ENCODE measurements at regions not wholly inside any gene's neighbourhood (a gene's known extent, or its start where the extent isn't known, plus 50 kb on each side); places are given as distances from the start of the nearest gene placed in this dataset.
"Not testable (repeated sequence)": the region's sequence is repeated elsewhere in the genome, so short reads cannot be mapped to it uniquely, and the experiment has no call there.

- DNase-seq, result not testable (repeated sequence)
These were observed 473.3 kb upstream of the NPAP1 start for GRCh38 chr15:24202297-24202696.

GRCh38 chr15:24211742-24212476 is 463.7 kb upstream of the NPAP1 start:
- DNase-seq, result not testable (repeated sequence)

DNA sequence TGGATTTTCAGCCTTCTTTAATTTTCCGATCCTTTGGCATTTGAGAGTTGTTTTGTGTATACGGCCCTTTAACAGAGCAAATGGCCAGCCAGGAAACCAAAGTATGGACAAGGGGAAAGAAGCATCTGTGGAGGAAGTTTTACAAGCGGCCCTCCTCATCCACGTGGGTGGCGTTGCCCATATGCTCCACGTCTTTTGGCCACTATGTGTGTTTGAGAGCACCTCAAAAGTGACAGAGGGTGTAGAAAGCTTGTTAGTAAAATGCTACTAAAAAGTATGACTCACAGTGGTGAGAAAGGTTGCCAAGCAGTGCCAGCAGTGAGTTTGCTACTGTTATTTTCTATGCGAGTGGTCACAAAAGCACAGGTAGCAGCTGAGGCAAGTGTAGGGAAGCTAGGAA is 451.8 kb upstream of the NPAP1 start:
- DNase-seq, result no peak

DNA sequence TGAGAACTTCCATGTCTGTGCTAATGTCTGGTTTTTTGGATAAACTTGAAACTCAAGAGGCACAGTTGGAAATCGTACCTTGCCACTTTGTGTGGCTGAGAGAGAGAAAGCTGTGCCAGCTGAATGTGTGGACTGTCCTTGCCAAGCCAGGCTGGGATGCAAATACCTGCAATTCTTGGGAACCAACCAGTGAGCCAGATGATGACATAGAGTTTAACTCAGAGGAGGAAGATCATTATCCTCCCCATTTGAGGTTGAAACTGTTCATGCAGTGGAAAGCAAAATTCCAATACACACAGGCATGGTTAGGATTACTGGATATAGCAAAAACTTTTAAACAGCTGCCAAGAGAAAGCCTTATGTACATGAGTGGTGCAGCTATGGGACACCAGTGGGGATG is 451.4 kb upstream of the NPAP1 start:
- DNase-seq, result no peak

GRCh38 chr15:24228922-24229321 is 446.7 kb upstream of the NPAP1 start:
- DNase-seq, result not testable (repeated sequence)

DNA sequence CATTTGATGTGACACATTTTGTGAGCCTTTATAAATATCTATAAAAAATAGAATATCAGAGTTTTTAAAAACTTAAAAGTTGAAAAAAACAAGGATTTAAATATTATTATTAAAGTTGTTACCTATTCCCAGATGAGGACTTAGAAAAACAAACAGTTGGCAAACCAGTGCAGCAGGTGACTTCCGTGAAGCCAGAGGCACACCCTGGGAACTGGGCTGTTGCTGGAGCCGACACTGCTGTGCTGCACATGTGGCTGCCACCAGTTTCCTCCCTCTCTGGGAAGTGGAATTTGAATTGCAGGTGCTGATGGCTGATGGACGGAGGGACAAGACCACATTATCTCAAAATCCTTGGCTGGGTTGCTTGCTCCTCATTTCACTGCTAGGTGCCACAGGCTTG is 442.4 kb upstream of the NPAP1 start:
- DNase-seq, result not testable (repeated sequence)

GRCh38 chr15:24240580-24240979 is 435.0 kb upstream of the NPAP1 start:
- DNase-seq, result not testable (repeated sequence)

DNA sequence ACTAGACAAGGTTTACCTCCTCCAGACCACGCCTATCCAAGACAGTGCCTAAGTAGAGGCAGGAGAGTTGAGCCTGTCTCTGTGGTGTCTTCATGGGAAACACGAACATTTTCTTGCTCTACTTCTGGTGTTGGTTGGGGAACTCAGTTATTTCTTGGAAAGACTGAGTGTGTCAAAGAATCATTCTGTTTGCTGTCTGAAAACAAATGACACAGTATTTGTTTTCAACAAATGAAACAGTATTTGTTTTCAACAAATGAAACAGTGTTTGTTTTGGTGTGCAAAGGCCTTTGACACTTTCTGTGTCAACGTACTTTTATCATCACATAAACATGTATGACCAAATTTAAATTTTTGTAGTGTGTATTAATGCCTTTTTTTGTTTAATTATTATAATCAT is 416.5 kb upstream of the NPAP1 start:
- DNase-seq, result not testable (repeated sequence)

- not testable (repeated sequence) for DNase-seq
These were observed 415.2 kb upstream of the NPAP1 start for GRCh38 chr15:24260407-24260806.

- DNase-seq, result not testable (repeated sequence)
These were observed 414.7 kb upstream of the NPAP1 start for GRCh38 chr15:24260854-24261253.

DNA sequence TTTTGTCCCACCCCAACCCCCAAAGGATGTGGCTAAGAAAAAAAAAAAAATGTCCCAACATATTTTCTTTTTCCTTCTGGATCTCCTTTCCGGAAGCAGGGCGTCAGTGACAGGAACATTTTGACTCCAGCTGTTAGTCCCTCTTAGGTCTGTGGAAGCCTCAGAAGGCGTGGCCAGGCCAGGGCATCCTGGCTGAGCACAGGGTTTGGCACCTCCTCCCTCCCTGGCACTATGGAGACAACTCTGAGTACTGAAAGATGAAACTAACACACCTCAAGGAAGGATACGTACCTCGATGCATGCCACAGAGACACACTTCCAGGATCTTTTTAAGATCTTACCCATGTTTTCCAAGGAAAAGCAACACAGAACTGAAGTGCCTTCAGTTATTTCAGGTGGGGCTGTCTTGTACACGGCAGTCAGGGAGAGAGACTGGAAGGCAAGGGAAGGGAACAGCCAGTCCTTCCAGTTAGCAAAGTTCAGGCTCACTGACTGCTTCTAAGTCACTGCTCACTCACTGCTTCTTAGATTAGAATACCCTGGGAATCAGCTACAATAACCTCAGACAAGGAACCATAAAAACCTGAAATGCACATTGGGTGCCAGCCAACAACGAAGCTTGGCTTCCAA is 406.9 kb upstream of the NPAP1 start:
- DNase-seq, result not testable (repeated sequence)

GRCh38 chr15:24269166-24269571 is 406.4 kb upstream of the NPAP1 start:
- no peak for DNase-seq

DNA sequence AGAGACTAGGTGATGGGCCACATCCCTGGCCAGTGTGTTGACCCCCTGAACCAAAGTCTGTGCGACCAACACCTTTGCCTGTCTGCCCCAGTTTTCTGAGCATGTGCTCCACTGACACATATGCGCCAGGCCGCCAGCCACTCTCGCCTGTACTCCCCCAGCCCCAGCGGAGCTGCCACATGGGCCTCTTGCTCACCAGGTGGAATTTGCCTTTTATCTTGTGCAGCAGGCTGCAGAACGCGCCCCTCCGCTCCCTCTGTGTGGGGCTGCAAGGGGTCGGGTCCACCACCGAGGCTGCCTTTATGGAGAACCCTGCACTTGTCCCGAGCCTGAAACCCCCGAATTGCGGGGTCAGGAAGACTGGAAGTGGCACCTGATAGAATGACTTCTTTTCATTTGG is 405.7 kb upstream of the NPAP1 start:
- no peak for DNase-seq

- DNase-seq, result not testable (repeated sequence)
These were observed 403.9 kb upstream of the NPAP1 start for GRCh38 chr15:24271496-24272244.

- DNase-seq, result no peak
These were observed 382.7 kb upstream of the NPAP1 start for GRCh38 chr15:24292837-24293236.

DNA sequence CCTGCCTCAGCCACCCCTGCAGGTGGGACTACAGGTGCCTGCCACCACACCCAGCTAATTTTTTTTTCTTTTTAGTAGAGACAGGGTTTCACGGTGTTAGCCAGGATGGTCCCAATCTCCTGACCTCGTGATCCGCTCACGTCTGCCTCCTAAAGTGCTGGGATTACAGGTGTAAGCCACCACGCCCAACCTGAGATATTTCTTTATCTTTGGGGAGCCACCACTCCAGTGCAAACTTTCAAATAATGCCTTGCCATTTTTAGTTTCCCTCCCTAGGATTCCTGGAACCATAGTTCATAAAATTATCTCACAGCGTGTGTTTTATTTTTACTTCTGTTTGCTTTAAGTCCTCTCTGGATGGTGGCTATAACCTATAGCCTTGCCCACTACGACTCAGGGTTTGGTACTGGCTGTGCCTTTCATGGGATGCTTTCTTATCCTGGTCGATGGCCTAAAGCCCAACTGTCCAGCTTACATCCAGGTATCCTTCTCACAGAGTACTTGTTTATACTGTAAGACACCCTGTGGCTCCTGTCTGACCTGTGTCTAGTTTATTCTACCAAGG is 374.7 kb upstream of the NPAP1 start:
- DNase-seq, result not testable (repeated sequence)

DNA sequence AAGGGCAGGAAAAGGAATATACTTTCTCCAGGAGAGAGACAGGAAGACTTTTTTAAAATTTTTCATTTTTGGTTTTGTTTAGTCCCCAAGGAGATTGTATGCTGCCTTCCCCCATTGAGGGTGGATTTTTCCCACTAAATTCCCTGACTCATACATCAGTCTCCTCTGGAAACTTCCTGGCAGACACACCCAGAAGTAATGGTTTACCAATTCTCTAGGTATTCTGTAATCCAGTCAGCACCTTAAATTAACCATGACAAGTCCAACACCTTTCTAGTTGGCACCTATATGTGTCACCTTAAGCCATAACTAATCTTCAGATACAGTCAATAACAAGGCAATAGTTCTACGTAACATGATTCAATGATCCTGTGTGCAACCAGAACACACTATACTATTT is 373.6 kb upstream of the NPAP1 start:
- DNase-seq, result not testable (repeated sequence)

DNA sequence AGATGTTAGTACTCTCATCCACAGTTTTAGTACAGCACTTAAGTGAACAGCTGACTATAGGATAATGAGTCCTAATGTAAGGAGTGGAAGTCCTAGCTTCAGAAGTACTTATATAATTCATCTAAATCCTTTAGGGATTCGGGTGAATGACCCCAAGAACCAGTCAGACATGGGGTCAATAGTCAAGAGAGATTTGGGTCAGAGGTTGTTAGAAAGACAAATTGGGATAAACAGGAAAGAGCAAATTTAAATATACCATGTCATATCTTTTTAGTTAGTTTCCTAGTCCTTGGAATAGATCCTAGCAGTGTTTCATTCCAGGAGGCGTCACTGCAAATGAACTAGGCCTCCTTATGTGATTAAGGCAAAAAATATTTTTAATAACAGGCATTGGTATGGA is 370.8 kb upstream of the NPAP1 start:
- not testable (repeated sequence) for DNase-seq

DNA sequence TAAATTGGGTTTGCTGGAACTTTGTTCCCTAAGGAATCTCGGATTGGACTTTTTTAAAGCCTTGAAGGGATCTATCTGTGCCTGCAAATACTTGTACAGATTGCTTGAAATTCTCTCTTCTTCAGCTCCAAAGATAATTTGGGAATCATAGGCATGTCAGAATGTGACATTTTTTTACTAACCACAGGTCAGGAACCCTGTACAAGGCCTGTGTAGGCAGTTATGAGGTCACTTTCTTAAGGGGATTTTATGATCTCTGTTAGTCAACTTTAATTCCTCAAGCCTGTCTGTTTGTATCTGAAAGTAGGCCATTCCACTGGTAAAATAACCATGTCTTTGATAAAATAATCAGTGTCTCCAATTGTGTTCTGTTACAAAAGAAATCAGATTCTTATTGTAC is 369.9 kb upstream of the NPAP1 start:
- not testable (repeated sequence) for DNase-seq

- not testable (repeated sequence) for DNase-seq
These were observed 365.9 kb upstream of the NPAP1 start for GRCh38 chr15:24309700-24310099.

DNA sequence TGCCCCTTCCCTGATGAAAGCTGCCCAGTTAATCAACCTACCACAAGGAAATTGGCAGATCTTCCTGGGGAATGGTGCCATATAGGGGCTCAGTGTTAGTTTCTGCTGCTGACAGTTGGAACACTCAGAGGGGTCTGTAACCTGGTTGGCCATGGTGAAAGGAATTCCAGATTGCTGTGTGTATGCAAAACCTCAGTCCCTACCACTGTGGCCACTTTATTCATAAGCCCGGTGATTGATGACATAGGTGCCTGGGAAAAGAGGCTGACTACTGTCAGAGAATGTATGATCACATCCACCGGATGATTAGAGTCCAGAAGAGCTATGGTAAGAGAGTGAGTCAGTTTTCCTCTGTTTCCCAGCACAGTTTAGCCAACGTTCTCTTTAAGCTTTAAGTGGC is 363.9 kb upstream of the NPAP1 start:
- DNase-seq, result not testable (repeated sequence)

DNA sequence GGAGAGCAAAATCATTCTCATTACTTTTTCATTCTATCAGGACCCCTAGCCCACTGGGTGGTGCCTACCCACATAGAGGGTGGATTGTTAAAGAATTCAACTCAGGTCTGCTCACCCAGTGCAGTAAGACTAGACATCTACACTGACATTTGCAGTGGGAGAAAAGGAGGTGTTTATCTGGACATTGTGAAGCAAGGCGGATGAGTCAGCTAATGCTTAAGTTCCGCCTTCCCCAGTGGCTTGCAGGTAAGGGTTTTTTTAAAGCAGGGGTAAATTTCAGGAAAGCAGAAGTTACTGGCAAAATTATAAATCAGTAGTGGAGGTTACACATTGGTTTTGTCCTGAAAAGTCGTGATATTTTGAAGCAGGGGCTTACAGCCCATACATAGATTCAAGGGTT is 359.2 kb upstream of the NPAP1 start:
- not testable (repeated sequence) for DNase-seq

DNA sequence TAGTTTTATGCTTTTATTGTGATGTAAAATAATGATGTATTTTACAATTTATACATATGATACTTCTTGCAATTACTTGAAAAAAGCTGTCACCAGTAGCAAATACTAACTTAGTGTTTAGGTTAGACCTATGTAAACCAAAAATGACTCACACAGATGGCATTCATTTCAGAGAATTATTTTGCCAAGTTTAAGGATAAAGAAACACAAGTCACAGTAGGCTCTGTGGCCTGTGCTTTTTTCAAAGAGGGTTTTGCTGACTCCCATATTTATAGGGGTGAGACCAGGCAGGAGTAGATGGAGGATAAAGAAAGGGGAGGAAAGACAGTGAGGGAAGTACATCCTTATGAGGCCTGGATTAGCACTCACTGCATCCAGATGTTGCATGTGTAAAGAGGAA is 356.6 kb upstream of the NPAP1 start:
- no peak for DNase-seq

Measured in NCI-H1436 treated with DMSO at 0.1 percent for 48 hours (cell line).